ENCODE measurements at regions not wholly inside any gene's neighbourhood (a gene's known extent, or its start where the extent isn't known, plus 50 kb on each side); places are given as distances from the start of the nearest gene placed in this dataset.

- TF ChIP-seq REST (IDR thresholded peaks at IDR 0.05; ENCODE audit: insufficient read depth in 1 of 2, low read depth in 2 of 2, low read length in 2 of 2) (no peak), SIN3A (IDR thresholded peaks at IDR 0.05; ENCODE audit: borderline replicate concordance, insufficient read depth, low read length) (no peak)
Measured at GRCh38 chr4:138627096-138627495, 384.9 kb upstream of the SLC7A11 start.

Measured in PFSK-1 (cell line).